ENCODE measurements at regions not wholly inside any gene's neighbourhood (a gene's known extent, or its start where the extent isn't known, plus 50 kb on each side); places are given as distances from the start of the nearest gene placed in this dataset.

DNA sequence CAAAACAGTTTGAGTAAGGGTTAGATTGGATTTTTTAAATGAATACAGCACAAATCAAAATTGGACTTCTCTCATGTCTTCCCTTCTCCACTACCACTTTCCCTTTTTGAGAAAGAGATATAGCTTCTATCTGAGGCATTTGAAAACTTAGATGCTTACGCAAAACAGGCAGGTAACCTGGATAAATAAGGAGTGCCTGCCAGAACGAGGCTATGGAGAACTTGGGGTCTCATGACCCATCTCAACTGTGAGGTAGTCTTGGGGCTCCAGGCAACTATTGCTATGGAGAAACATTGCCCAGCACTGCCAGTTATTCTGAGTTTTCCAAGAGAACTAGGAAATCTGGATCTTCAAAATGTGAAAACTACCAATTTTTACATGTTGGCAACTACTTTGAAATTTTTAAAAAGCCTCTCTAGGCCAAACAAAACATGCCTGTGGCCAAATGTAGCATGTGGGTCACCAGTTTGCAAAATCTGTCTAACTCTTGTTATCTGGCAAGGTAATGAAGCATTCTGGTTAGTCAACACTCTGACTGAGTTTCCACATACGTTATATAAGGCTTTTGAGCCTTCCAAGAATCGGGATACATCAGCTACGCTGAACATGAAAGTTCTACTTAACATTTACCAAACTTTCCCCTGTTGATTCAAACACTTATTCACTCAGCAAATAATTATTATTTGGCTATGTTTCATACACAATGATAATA lies 752.7 kb downstream of the KCNA4 start:
- no peak overlapping the region for H3K27ac ChIP-seq (replicated peaks)
- TF ChIP-seq SPI1 (IDR thresholded peaks at IDR 0.05; ENCODE audit: borderline replicate concordance, low read depth), result no peak
- TF ChIP-seq, protein P1, sequence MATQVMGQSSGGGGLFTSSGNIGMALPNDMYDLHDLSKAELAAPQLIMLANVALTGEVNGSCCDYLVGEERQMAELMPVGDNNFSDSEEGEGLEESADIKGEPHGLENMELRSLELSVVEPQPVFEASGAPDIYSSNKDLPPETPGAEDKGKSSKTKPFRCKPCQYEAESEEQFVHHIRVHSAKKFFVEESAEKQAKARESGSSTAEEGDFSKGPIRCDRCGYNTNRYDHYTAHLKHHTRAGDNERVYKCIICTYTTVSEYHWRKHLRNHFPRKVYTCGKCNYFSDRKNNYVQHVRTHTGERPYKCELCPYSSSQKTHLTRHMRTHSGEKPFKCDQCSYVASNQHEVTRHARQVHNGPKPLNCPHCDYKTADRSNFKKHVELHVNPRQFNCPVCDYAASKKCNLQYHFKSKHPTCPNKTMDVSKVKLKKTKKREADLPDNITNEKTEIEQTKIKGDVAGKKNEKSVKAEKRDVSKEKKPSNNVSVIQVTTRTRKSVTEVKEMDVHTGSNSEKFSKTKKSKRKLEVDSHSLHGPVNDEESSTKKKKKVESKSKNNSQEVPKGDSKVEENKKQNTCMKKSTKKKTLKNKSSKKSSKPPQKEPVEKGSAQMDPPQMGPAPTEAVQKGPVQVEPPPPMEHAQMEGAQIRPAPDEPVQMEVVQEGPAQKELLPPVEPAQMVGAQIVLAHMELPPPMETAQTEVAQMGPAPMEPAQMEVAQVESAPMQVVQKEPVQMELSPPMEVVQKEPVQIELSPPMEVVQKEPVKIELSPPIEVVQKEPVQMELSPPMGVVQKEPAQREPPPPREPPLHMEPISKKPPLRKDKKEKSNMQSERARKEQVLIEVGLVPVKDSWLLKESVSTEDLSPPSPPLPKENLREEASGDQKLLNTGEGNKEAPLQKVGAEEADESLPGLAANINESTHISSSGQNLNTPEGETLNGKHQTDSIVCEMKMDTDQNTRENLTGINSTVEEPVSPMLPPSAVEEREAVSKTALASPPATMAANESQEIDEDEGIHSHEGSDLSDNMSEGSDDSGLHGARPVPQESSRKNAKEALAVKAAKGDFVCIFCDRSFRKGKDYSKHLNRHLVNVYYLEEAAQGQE (IDR thresholded peaks at IDR 0.05; ENCODE audit: insufficient replicate concordance, low read depth), result no peak
- TF ChIP-seq, protein P2, sequence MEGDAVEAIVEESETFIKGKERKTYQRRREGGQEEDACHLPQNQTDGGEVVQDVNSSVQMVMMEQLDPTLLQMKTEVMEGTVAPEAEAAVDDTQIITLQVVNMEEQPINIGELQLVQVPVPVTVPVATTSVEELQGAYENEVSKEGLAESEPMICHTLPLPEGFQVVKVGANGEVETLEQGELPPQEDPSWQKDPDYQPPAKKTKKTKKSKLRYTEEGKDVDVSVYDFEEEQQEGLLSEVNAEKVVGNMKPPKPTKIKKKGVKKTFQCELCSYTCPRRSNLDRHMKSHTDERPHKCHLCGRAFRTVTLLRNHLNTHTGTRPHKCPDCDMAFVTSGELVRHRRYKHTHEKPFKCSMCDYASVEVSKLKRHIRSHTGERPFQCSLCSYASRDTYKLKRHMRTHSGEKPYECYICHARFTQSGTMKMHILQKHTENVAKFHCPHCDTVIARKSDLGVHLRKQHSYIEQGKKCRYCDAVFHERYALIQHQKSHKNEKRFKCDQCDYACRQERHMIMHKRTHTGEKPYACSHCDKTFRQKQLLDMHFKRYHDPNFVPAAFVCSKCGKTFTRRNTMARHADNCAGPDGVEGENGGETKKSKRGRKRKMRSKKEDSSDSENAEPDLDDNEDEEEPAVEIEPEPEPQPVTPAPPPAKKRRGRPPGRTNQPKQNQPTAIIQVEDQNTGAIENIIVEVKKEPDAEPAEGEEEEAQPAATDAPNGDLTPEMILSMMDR (IDR thresholded peaks at IDR 0.05; ENCODE audit: insufficient read depth, low read length), result no peak
- no peak for TF ChIP-seq POLR2AphosphoS5 (IDR thresholded peaks at IDR 0.05; ENCODE audit: low read depth)
- TF ChIP-seq GABPA (IDR thresholded peaks at IDR 0.05; ENCODE audit: low read depth), result no peak
- H3K27me3 ChIP-seq (ENCODE audit: insufficient read depth, poor library complexity, severe bottlenecking), result no peaks in the 10 kb centered on the region
- no peak for DNase-seq (ENCODE audit: low read depth in 1 of 2, low spot score in 1 of 2)
- no peak overlapping the region for H3K4me3 ChIP-seq (replicated peaks; ENCODE audit: insufficient read depth, low read length)

DNA sequence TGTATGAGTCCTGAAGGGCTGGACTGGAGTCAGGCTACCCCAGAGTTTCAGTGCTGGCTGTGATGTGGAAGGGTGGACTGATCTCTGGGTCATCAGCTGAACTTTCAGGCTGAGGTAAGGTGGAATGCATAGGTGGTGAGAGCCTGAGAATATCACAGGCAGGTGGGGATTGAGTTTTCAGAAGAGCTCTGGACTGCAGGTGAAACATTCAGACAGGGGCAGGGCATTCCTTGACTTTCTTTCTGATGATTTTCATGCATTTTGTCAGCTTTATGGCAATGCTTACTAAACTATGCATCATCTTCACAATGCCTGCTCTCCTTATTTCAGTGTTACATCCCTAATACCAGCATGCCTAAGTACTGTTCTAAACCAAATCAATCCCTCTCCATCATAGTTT lies 755.0 kb downstream of the KCNA4 start:
- no peak overlapping the region for H3K27ac ChIP-seq (replicated peaks)
- no peaks in the 10 kb centered on the region for H3K27me3 ChIP-seq (ENCODE audit: insufficient read depth, poor library complexity, severe bottlenecking)
- no peak for TF ChIP-seq GABPA (IDR thresholded peaks at IDR 0.05; ENCODE audit: low read depth)
- no peak for TF ChIP-seq SPI1 (IDR thresholded peaks at IDR 0.05; ENCODE audit: borderline replicate concordance, low read depth)
- no peak for TF ChIP-seq POLR2AphosphoS5 (IDR thresholded peaks at IDR 0.05; ENCODE audit: low read depth)
- TF ChIP-seq, protein P2 (IDR thresholded peaks at IDR 0.05; ENCODE audit: insufficient read depth, low read length), result no peak
- TF ChIP-seq, protein P1 (IDR thresholded peaks at IDR 0.05; ENCODE audit: insufficient replicate concordance, low read depth), result no peak
- no peak overlapping the region for H3K4me3 ChIP-seq (replicated peaks; ENCODE audit: insufficient read depth, low read length)
- DNase-seq (ENCODE audit: low read depth in 1 of 2, low spot score in 1 of 2), result no peak

DNA sequence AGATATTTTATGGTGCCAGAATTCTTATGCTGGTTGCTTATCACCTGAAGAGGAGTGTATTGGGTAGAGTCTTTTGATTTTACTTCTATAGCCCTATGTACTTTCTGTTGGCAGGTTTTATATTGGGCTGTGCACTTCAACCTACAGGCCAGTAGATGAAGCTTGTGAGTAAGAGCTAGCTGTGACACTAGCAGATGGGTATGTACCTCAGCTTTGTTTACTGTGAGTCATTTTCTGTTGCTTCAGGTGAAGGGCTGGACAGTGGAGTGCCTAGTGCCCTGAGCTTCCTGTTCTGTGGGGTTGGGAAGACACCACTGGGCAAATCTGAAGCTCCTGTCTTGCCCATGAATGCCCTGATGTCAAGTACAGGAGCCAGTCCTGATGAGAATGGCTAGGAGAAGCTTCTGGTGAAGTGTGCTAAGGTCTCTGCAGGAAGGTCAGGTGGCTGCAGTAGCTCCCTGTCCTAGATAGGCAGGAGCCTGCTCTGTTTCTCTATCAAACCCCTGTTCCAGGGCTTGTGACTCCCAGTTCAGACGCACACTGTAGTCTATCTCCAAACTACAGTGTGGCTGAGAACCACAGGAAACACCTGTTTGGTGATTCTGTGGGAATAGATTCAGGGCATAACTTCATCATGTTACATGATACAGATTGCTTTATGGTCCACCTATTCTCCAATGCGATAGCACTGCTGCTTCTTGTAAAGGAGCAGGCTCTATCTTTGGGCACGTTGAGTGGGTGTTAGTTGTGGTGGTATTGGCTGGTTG lies 755.7 kb downstream of the KCNA4 start:
- no peak overlapping the region for H3K4me3 ChIP-seq (replicated peaks; ENCODE audit: insufficient read depth, low read length)
- H3K27ac ChIP-seq (replicated peaks), result no peak overlapping the region
- no peak for DNase-seq (ENCODE audit: low read depth in 1 of 2, low spot score in 1 of 2)
- H3K27me3 ChIP-seq (ENCODE audit: insufficient read depth, poor library complexity, severe bottlenecking), result no peaks in the 10 kb centered on the region
- TF ChIP-seq SPI1 (IDR thresholded peaks at IDR 0.05; ENCODE audit: borderline replicate concordance, low read depth) (no peak), GABPA (IDR thresholded peaks at IDR 0.05; ENCODE audit: low read depth) (no peak)
- TF ChIP-seq, protein P2 (IDR thresholded peaks at IDR 0.05; ENCODE audit: insufficient read depth, low read length), result no peak
- TF ChIP-seq, protein P1 (IDR thresholded peaks at IDR 0.05; ENCODE audit: insufficient replicate concordance, low read depth), result no peak

Measured in HL-60 (cell line).